Activated naive CD8-positive, alpha-beta T cell treated with anti-CD3 and anti-CD28 coated beads, Interleukin-2, amount 10 ng/mL, durations not matched to agents 7 days and 5 days (primary cell): ENCODE measurements at regions not wholly inside any gene's neighbourhood (a gene's known extent, or its start where the extent isn't known, plus 50 kb on each side); places are given as distances from the start of the nearest gene placed in this dataset.

Source experiments
- ATAC-seq: fragments of 150-1000 bp; cut with Tn5 transposase; one replicate; pipeline ENCODE4 v1.10.0; 2021; ENCODE audit warnings: low read depth, moderate library complexity
- POLR2A ChIA-PET: fragments of 350-600 bp; sonication (Branson Sonifier 250); formaldehyde crosslinking; loops from one replicate; lab custom pipeline; 2021; ENCODE audit warnings: antibody characterized with exemption; lab: Charles Lee
- DNase-seq: peaks from one replicate; pipeline ENCODE4 v3.0.0; 2021
- H3K27ac Mint-ChIP-seq: one replicate; pipeline ENCODE4 v1.8.0; 2022; ENCODE audit warnings: mild to moderate bottlenecking, mixed read lengths
- H3K27me3 Mint-ChIP-seq: one replicate; pipeline ENCODE4 v1.8.0; 2022; ENCODE audit warnings: mild to moderate bottlenecking, moderate library complexity, mixed read lengths
- H3K36me3 Mint-ChIP-seq: one replicate; pipeline ENCODE4 v1.8.0; 2021; ENCODE audit warnings: mild to moderate bottlenecking, mixed read lengths
- H3K4me1 Mint-ChIP-seq: one replicate; pipeline ENCODE4 v1.8.0; 2021; ENCODE audit warnings: mixed read lengths
- H3K4me3 Mint-ChIP-seq: one replicate; pipeline ENCODE4 v1.8.0; 2022; ENCODE audit warnings: mild to moderate bottlenecking, moderate library complexity, mixed read lengths
- H3K9me3 Mint-ChIP-seq: one replicate; pipeline ENCODE4 v1.8.0; 2021; ENCODE audit warnings: mixed read lengths

DNA sequence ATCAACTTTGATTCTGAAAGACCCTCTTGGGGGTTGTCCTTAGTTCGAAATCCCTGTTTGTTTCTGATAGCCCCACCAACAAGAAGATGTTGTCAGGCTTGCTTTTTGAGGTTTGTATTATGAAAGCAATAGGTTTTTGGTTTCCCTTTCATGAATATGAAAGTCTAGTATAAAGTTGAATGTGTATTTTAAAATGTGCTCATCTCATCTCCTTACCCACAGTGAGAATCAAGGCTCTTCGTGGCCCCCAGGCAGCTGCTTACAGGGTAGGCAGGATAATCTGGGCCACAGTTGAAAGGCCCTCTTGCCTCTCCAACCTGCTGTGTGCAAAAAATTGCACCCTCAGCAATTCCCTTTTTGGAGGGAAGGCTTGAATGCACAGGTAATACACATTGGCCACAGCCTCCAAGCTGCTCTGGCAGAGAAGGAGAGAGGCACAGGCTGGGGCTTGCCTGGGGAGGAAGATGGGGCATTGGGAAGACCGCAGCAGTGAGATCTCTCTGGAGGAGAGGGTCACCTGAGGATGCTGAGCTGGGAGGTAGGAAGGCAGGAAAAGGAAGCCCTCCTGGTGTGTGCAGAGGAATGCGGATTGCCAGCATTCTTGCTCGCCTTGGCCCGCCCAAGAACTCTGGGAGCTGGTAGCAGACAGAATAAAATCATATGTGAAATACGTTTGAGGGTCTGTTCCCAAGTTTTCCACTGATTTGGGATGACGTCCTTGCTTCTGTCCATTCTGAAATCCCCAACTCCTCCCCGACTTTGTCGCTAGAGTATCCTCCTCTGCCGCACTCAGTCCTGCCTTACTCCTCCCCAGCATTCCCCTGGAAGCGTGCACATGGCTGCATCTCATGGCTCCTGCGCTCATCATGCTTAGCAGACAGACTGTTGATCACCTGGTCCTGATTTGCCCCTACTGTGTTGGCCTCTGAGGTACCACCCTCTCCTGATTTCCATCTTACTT is 196.4 kb downstream of the RPLP1 start:
- Mint-ChIP-seq H3K27me3 (peaks cover 20% of the 10 kb centered on the region), H3K9me3 (peaks cover 5% of the 10 kb centered on the region)

DNA sequence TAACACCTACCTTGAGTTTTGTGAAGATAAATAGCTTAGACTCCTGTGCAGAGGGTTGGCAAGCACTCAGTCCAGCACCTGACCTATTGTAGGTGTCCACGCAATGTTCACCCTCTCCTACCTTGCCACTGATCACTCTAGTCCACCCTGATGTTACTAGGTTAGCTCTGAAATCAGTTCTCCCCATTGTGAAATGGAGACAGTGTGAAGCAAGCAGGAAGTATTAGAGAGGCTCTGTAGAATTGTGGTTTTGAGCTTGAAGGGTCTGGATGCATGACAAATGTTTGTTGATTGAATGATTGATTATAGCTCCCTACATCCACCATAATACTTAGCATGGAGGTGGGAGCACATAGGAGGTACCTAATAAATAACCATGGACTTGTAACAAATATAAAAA is 199.7 kb downstream of the RPLP1 start:
- no peak for DNase-seq
- Mint-ChIP-seq H3K4me1 (peaks cover 10% of the 10 kb centered on the region), H3K4me3 (no peak overlapping the region), H3K27ac (no peak overlapping the region), H3K36me3 (peaks cover under 1% of the 10 kb centered on the region), H3K9me3 (peaks cover 6% of the 10 kb centered on the region), H3K27me3 (peaks cover 22% of the 10 kb centered on the region)
- no peak for ATAC-seq
- POLR2A ChIA-PET = no interaction called here

More for the DNA sequence above, 196.4 kb downstream of the RPLP1 start:
- Mint-ChIP-seq H3K4me3 (no peak overlapping the region), H3K36me3 (peaks cover 3% of the 10 kb centered on the region), H3K4me1 (peaks cover 10% of the 10 kb centered on the region), H3K27ac (no peak overlapping the region)
- DNase-seq (no peak), ATAC-seq (no peak)
- POLR2A ChIA-PET = no interaction called here

DNA sequence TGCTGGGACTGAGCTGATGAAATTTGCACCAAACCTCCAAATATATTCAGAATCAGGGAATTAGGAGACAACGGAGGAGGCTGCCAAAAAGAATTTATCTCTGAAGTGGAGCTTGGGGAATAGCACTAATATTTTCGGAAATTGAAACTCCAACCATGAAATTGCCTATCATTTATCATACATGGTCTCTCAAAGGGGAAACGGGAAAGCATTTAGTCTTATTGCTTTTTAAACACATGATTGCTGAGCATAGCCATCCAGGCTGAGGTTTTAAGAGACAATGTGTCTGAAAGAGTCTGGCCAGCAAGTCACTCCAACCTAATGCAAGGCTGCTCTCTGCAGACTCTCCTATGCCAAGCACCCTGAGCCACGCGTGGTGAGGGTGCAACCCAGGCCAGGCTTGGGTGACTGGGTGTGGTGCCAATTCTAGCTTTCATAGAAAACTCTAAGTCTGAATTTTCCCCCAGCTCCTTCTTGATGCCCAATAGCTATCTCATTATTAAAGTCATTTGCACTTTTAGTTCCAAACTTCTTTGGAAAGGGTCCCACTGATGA is 200.2 kb downstream of the RPLP1 start:
- ATAC-seq (no peak), DNase-seq (no peak)
- peaks cover 3% of the 10 kb centered on the region for H3K36me3 Mint-ChIP-seq
- peaks cover 6% of the 10 kb centered on the region for H3K9me3 Mint-ChIP-seq
- H3K4me1 Mint-ChIP-seq = peaks cover 10% of the 10 kb centered on the region
- POLR2A ChIA-PET = no interaction called here
- peaks cover 25% of the 10 kb centered on the region for H3K27me3 Mint-ChIP-seq
- H3K4me3 Mint-ChIP-seq = no peak overlapping the region
- no peak overlapping the region for H3K27ac Mint-ChIP-seq

DNA sequence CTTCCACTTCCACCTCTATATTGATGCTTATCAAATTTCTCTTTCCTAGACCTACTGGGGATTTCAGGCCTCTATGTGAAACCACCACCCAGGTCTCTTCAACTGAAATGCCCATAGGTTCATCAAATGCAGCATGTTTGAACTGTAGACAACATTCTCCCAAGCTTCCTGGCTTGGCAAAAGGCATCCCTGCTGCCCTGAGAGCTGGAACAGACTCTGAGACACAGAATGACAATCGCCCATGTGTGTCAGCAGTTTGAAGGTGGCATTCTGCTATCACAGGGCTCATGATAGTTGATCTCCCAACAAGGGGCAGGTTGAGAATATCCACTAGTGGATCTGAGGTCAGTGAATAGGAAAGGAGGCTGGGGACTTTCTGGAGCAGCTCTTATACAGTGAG is 200.7 kb downstream of the RPLP1 start:
- no peak overlapping the region for H3K4me3 Mint-ChIP-seq
- H3K4me1 Mint-ChIP-seq = peaks cover 10% of the 10 kb centered on the region
- no peak overlapping the region for H3K27ac Mint-ChIP-seq
- H3K27me3 Mint-ChIP-seq = peaks cover 26% of the 10 kb centered on the region
- peaks cover 3% of the 10 kb centered on the region for H3K36me3 Mint-ChIP-seq
- ATAC-seq (no peak), DNase-seq (no peak)
- POLR2A ChIA-PET = no interaction called here
- peaks cover 6% of the 10 kb centered on the region for H3K9me3 Mint-ChIP-seq

DNA sequence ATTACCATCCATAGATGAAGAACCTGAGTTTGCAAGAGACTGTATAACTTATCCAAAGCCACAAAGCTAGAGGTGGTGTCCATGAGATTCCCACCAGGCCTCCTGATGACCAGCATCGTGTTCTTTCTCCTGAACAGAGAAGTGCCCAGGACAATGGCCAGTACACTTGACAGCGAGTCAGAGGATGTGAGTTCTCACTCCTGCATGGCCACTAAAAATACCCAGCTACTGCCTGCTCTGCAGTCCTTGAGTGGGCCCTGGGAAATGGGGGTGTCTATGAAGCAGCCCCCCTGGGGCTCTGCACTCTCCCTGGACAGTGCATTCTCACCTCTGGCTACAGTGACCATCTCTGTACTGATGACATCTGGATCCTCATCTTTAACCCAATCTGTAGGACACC is 201.2 kb downstream of the RPLP1 start:
- H3K4me1 Mint-ChIP-seq = peaks cover 8% of the 10 kb centered on the region
- POLR2A ChIA-PET = no interaction called here

DNA sequence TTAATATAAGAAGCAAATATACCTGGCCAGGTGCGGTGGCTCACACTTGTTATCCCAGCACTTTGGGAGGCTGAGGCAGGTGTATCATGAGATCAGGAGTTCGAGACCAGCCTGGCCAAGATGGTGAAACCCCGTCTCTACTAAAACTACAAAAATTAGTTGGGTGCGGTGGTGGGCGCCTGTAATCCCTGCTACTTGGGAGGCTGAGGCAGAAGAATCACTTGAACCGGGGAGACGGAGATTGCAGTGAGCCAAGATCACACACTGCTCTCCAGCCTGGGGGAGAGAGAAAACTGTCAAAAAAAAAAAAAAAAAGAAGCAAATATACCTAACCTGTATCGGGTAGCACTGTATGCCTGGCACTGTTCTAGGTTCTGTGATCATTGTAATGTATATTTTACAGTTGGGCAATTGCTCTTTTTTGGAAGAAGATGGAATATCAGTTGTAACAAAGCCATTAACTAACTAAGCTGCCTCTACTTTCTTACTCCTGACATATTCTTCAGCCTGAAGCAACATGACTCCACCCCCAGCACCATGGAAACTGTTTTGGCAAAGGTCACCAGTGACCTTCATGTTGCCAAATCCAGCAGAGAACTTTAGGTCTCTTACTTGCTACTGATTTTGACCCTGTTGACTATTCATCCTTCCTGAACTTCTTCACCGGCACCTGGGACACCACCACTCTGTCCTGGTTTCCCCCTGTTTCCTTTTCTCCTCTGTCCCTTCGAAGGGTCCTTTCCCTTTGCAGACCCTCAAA is 203.8 kb downstream of the RPLP1 start:
- H3K9me3 Mint-ChIP-seq = peaks cover 6% of the 10 kb centered on the region
- no peak overlapping the region for H3K27ac Mint-ChIP-seq
- H3K4me1 Mint-ChIP-seq = peaks cover 5% of the 10 kb centered on the region
- no peak for DNase-seq
- ATAC-seq = no peak
- POLR2A ChIA-PET = no interaction called here
- H3K36me3 Mint-ChIP-seq = peaks cover 3% of the 10 kb centered on the region
- no peak overlapping the region for H3K4me3 Mint-ChIP-seq
- peaks cover 22% of the 10 kb centered on the region for H3K27me3 Mint-ChIP-seq

More for the DNA sequence above, 201.2 kb downstream of the RPLP1 start:
- H3K36me3 Mint-ChIP-seq = peaks cover 3% of the 10 kb centered on the region
- ATAC-seq (no peak), DNase-seq (no peak)
- H3K9me3 Mint-ChIP-seq = peaks cover 6% of the 10 kb centered on the region
- H3K27ac Mint-ChIP-seq = no peak overlapping the region
- H3K27me3 Mint-ChIP-seq = peaks cover 27% of the 10 kb centered on the region
- H3K4me3 Mint-ChIP-seq = no peak overlapping the region

DNA sequence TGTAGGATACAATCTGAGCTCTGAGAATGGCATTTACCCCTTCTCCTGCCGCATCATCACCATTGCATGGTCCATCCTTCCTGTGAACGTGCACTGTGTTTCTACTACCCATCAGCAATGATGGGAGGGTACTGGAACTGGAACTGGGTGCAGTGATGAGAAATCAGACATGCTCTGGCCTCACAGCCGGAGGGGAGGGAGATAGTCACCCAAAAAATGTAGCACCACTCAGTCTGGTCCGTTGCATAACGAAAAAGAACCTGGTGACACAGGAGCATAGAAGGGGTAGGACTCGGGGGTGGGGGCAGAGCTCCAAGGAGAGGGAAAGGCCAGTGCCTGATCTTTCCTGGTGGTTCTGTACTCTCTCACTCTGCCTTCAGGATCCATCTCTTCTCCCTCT is 205.0 kb downstream of the RPLP1 start:
- DNase-seq (no peak), ATAC-seq (no peak)
- peaks cover 20% of the 10 kb centered on the region for H3K27me3 Mint-ChIP-seq
- no peak overlapping the region for H3K27ac Mint-ChIP-seq
- H3K4me1 Mint-ChIP-seq = no peaks in the 10 kb centered on the region
- POLR2A ChIA-PET = no interaction called here
- H3K9me3 Mint-ChIP-seq = peaks cover 6% of the 10 kb centered on the region
- no peak overlapping the region for H3K4me3 Mint-ChIP-seq
- H3K36me3 Mint-ChIP-seq = peaks cover 3% of the 10 kb centered on the region

DNA sequence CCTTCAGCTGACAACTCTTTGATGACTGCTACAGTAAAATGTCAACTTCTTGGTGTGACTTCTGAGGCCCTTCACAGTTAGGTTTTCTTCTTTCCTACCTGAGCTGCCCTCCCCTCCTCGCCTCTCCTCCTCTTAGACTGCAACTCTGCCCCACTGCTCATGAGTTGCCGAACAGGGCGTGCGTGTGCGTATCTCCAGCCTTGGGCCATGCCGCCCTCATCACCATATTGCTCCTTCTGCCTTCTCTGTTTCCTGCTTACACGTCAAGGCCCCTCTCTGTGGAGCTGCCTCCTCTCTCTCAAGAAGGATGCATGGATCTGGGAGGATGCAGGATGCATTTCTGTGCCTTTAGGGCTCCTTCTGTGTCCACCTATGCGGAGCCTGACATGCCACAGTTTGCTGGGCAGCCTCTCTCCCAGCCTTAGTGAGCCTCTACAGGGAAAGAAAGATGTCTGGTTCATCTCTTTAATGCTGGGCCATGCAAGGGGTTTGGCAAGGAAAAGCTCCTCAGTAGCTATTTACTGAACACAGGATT is 205.9 kb downstream of the RPLP1 start:
- peaks cover 2% of the 10 kb centered on the region for H3K4me1 Mint-ChIP-seq
- no peak overlapping the region for H3K27ac Mint-ChIP-seq
- peaks cover 4% of the 10 kb centered on the region for H3K9me3 Mint-ChIP-seq
- POLR2A ChIA-PET = no interaction called here
- DNase-seq (no peak), ATAC-seq (no peak)
- H3K27me3 Mint-ChIP-seq = peaks cover 21% of the 10 kb centered on the region
- no peak overlapping the region for H3K4me3 Mint-ChIP-seq
- H3K36me3 Mint-ChIP-seq = peaks cover 3% of the 10 kb centered on the region

DNA sequence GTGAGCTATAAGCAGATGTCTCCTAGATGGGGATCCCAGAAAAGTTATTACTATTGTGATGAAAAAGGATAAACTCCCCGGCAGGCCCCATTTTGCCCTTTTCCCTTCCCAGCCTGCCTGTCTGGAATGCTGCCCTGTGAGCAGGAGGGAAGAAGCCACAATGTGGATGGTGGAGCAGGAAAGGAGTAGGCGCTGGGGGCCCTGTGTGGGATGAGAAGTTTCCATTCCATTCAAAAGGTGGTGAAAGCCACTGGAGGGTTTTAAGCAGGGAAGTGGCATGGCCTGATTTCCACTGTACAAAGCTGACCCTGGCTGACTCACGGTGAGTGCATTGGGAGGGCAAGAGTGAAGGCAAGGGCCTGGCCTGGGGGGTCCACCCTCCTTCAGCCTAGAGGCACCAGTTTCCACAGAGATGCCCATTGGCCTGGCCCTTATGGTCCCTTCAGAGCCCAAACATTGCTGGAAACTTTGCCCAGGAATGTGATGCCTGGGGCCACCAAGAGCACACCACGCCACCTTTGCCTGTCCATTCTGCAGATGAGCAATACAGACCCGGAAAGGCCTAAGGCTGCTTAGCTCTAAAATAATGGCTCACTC is 206.9 kb downstream of the RPLP1 start:
- H3K9me3 Mint-ChIP-seq = peaks cover 2% of the 10 kb centered on the region
- no peak overlapping the region for H3K27ac Mint-ChIP-seq
- POLR2A ChIA-PET = interaction anchor here (1.1 kb wide), 1 partner anchor 10 kb away, joined by 3 read pairs; no protein-coding TSS in a partner anchor
- peaks cover 16% of the 10 kb centered on the region for H3K27me3 Mint-ChIP-seq
- no peak overlapping the region for H3K4me3 Mint-ChIP-seq
- ATAC-seq (no peak), DNase-seq (no peak)
- H3K4me1 Mint-ChIP-seq = peaks cover 2% of the 10 kb centered on the region
- peaks cover 3% of the 10 kb centered on the region for H3K36me3 Mint-ChIP-seq

DNA sequence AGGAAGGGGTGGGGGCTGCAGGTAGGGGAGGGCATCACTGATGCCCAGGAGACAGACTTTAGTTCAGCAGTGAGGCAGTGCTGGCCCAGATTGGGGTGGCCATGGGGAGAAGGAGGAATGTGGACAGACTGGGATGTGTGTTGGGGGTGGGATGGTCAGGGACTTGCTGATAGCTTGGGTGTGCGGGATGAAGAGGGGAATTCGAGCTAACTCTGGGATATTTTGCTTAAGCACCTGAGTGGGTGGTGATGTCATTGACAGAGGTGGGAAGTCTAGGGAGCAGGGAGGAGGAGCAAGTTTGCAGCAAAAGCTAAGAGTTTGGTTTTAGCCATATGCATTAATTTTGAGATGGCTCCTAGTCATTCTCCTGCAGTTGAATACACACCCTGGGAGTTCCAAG is 207.5 kb downstream of the RPLP1 start:
- Mint-ChIP-seq H3K4me3 (no peak overlapping the region), H3K36me3 (peaks cover 3% of the 10 kb centered on the region), H3K9me3 (peaks cover 2% of the 10 kb centered on the region), H3K27me3 (peaks cover 13% of the 10 kb centered on the region), H3K4me1 (peaks cover 2% of the 10 kb centered on the region), H3K27ac (no peak overlapping the region)
- ATAC-seq (no peak), DNase-seq (no peak)
- POLR2A ChIA-PET = interaction anchor here (0.5 kb wide), 1 partner anchor 1376 kb away, joined by 6 read pairs; no protein-coding TSS in a partner anchor

DNA sequence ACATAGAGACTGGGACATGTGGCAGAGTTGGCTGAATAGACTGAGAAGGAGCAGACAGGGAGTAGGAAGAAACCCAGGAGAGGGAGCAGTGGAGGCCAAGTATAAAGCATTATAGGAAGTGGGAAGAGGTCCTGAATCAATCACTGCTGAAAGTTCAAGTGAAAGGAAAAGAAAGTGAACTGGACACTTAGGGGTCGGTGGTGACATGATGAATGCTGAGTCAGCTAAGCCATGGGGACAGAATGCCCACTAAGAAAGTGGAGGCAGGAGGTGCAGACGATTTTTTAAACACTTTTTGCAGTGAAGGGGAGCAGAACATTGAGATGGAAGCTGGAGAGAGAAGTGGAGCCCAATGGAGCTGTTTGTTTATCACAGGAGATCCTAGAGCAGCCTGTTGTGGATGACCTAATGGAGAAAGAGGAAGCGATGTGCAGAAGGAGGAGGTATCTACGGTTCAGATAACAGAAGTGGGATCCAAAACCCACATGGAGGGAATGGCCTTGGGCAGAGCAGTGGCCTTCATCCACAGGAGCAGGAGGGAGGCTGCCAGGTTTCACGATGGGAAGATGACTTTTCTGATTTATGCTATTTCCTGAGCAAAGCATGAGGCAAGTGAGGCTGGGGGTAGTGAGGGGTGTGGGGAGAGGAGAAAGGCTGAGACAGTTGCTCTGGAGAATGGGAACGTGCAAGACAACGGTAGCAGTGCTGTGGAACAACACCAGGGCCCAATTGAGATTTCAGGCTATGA is 208.2 kb downstream of the RPLP1 start:
- peaks cover 3% of the 10 kb centered on the region for H3K36me3 Mint-ChIP-seq
- ATAC-seq = no peak

DNA sequence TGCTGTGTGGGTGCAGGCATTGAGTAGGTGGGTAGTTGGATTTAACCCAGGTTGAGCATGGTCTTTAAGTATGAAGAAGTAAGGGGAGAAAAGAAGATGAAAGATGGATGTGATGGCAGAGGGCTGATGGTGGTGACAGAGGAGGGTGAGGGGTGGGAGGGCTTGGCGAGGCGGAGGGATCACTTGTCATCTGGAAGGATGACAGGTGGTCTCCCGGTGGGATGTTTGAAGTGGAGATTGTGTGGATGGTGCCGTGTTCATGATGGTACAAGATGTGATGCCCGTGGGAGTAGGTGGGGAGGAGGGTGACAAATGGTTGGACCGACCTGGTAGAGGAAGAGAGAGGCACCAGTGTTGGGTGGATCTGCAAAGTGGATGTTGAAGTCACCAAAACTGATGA is 208.8 kb downstream of the RPLP1 start:
- peaks cover 9% of the 10 kb centered on the region for H3K27me3 Mint-ChIP-seq
- POLR2A ChIA-PET = no interaction called here
- H3K4me3 Mint-ChIP-seq = no peak overlapping the region
- no peaks in the 10 kb centered on the region for H3K9me3 Mint-ChIP-seq
- peaks cover 3% of the 10 kb centered on the region for H3K36me3 Mint-ChIP-seq
- no peak for DNase-seq
- peaks cover 9% of the 10 kb centered on the region for H3K4me1 Mint-ChIP-seq
- H3K27ac Mint-ChIP-seq = no peak overlapping the region
- no peak for ATAC-seq

More for the DNA sequence above, 208.2 kb downstream of the RPLP1 start:
- Mint-ChIP-seq H3K4me3 (no peak overlapping the region), H3K27ac (no peak overlapping the region), H3K4me1 (peaks cover 6% of the 10 kb centered on the region), H3K27me3 (peaks cover 9% of the 10 kb centered on the region), H3K9me3 (no peaks in the 10 kb centered on the region)
- POLR2A ChIA-PET = interaction anchor here (0.5 kb wide), 1 partner anchor 1377 kb away, joined by 6 read pairs; no protein-coding TSS in a partner anchor
- DNase-seq = no peak
